ENCODE measurements at regions not wholly inside any gene's neighbourhood (a gene's known extent, or its start where the extent isn't known, plus 50 kb on each side); places are given as distances from the start of the nearest gene placed in this dataset.

DNA sequence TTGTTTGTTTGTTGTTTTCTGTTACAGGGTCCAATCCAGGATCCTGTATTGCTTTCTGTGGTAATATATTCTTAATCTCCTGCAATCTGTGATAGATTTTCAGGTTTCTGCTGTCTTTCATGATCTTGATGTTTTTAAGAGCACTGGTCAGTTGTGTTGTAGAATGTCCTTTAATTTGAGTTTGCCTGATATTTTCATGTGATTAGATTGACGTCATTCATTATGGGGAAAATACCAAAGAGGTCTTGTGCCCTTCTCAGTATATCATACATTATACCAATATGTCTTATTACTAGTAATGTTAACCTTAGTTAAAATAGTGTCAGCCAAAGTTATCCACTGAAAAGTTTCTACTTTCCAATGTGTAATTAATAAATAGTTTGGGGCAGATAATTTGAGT lies 929.3 kb downstream of the PCDH19 start:
- in situ Hi-C loops (cut with HindIII; ENCODE audit: low sequenced_read_pairs): no loop called here
- DNase-seq (ENCODE audit: low read depth): no peak
- no peak overlapping the region for H3K4me3 ChIP-seq (ENCODE audit: low read depth, low read length)
- TF ChIP-seq, protein P1, sequence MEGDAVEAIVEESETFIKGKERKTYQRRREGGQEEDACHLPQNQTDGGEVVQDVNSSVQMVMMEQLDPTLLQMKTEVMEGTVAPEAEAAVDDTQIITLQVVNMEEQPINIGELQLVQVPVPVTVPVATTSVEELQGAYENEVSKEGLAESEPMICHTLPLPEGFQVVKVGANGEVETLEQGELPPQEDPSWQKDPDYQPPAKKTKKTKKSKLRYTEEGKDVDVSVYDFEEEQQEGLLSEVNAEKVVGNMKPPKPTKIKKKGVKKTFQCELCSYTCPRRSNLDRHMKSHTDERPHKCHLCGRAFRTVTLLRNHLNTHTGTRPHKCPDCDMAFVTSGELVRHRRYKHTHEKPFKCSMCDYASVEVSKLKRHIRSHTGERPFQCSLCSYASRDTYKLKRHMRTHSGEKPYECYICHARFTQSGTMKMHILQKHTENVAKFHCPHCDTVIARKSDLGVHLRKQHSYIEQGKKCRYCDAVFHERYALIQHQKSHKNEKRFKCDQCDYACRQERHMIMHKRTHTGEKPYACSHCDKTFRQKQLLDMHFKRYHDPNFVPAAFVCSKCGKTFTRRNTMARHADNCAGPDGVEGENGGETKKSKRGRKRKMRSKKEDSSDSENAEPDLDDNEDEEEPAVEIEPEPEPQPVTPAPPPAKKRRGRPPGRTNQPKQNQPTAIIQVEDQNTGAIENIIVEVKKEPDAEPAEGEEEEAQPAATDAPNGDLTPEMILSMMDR (IDR thresholded peaks at IDR 0.05; ENCODE audit: low read depth, low read length, missing control alignments): no peak

DNA sequence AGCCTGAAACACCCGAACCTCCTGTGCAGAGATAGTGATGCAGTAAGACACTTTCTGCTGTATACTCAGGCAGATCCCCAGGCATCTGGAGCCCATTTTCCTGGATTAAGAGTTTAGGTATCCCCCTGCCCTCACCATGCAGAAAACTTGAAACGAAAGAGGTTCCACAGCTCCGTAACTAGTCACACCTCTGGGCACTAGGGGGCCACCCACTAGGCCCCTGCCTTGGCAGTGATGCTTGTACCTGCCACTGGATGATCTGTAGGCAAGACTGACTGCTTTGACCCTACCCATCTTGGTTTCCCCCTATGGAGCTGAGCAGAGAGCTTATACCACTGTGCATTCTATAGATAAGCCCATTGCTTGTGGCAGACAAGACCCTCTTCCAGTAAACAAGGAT lies 940.6 kb downstream of the PCDH19 start:
- no peak overlapping the region for H3K4me3 ChIP-seq (ENCODE audit: low read depth, low read length)
- in situ Hi-C loops (cut with HindIII; ENCODE audit: low sequenced_read_pairs): no loop called here

DNA sequence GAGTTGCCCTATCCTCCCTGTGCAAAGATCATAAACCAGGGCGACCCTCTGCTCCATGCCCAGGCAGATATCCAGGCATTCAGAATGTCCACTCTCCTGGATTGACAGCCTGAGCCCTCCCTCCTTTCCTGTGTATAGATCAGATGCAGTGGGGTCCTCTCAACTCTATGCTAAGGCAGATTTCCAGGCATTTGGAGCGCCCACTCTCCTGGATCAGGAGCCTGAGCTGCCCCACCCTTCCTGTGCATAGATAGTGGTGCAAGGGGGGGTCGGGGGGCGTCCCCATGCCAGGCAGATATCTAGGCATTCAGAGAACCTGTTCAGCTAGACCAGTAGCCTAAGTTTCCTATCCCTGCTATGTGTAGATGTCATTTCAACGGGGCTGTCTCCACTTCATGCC lies 941.1 kb downstream of the PCDH19 start:
- no peak for DNase-seq (ENCODE audit: low read depth)
- no peak overlapping the region for H3K4me3 ChIP-seq (ENCODE audit: low read depth, low read length)
- TF ChIP-seq, protein P1 (IDR thresholded peaks at IDR 0.05; ENCODE audit: low read depth, low read length, missing control alignments): no peak
- in situ Hi-C loops (cut with HindIII; ENCODE audit: low sequenced_read_pairs): no loop called here

More for the DNA sequence above, 940.6 kb downstream of the PCDH19 start:
- TF ChIP-seq, protein P1 (IDR thresholded peaks at IDR 0.05; ENCODE audit: low read depth, low read length, missing control alignments): no peak
- no peak for DNase-seq (ENCODE audit: low read depth)

DNA sequence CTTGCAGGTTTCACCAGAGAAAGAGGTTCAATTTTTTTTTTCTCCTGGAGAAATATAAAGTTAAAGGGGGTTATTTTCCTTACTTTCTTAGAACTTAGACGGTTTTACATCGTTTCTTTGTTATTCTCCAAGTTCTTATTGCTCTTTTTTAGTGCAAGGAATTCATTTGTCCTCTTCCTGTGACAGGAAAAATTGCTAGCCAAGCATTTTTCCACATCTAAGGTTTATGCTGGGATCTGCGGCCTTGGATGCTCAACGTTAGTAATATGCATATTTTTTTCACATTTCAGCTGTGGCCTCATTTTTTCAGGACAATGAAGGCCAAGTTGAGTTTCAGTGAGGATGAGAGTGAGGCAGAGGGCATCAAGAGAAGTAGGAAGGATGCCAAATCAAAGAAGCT lies 948.9 kb downstream of the PCDH19 start:
- H3K4me3 ChIP-seq (ENCODE audit: low read depth, low read length): no peak overlapping the region
- TF ChIP-seq, protein P1 (IDR thresholded peaks at IDR 0.05; ENCODE audit: low read depth, low read length, missing control alignments): no peak
- in situ Hi-C loops (cut with HindIII; ENCODE audit: low sequenced_read_pairs): no loop called here
- DNase-seq (ENCODE audit: low read depth): no peak

DNA sequence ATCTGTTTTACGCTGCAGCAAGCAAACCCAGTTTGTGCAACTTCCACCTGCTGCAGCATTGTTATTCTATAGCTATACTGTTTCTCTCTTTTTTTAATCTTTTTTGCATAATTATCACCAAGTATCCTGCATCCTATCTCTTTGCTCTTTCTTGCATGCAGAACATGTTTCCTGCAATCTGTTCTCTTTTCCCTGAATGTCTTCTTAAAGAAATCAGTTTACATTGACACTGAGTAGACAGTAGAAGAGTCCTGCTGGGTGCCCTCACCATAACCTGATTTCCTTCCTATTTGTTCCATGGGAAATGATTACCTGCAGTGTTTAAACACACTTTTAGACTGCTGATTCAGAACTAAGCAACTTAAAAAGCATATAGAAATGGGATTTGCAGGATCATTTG lies 964.7 kb downstream of the PCDH19 start:
- in situ Hi-C loops (cut with HindIII; ENCODE audit: low sequenced_read_pairs): no loop called here
- no peak overlapping the region for H3K4me3 ChIP-seq (ENCODE audit: low read depth, low read length)
- TF ChIP-seq, protein P1 (IDR thresholded peaks at IDR 0.05; ENCODE audit: low read depth, low read length, missing control alignments): no peak
- no peak for DNase-seq (ENCODE audit: low read depth)

DNA sequence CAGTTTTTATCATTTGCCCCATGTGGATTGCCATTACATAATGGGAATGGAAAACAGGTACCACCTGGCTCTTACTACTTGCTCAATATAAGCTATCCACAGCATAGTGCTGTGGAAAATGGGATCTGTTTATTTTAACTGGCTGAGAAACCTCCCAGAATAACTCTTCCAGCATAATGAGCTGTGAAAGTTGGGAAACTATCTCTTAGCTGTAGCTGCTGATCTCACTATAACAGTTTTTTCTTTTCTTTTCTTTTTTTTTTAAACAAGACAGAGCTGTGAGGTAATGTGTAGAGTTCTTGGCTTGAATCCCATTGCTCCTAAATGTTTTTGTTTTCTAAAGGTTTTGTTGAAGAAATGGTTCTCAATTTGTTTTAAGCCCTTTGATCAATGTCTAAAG lies 988.3 kb downstream of the PCDH19 start:
- DNase-seq (ENCODE audit: low read depth): no peak
- TF ChIP-seq, protein P1 (IDR thresholded peaks at IDR 0.05; ENCODE audit: low read depth, low read length, missing control alignments): no peak
- H3K4me3 ChIP-seq (ENCODE audit: low read depth, low read length): no peak overlapping the region
- in situ Hi-C loops (cut with HindIII; ENCODE audit: low sequenced_read_pairs): no loop called here

DNA sequence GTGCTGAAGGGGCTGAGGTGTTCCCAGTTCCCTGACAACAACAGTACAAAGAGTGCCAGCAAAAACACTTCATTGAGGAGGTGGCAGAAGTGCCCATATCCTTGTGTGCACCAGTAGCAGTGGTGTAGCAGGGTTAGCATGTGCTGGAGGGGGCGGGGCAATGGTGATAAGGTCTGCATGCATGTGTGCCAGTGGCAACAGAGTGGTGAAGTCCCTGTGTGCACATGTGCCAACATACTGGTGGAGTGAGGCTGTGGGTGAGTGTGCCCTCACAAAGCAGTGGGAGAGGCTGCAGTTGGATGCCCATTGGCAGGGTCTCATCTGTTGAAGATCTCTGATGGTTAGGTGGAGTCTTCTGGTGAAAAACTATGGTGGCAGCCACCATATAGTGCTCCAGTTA lies 994.6 kb downstream of the PCDH19 start:
- H3K4me3 ChIP-seq (ENCODE audit: low read depth, low read length): no peak overlapping the region
- no peak for DNase-seq (ENCODE audit: low read depth)
- TF ChIP-seq, protein P1 (IDR thresholded peaks at IDR 0.05; ENCODE audit: low read depth, low read length, missing control alignments): no peak
- in situ Hi-C loops (cut with HindIII; ENCODE audit: low sequenced_read_pairs): no loop called here
